ENCODE measurements at regions not wholly inside any gene's neighbourhood (a gene's known extent, or its start where the extent isn't known, plus 50 kb on each side); places are given as distances from the start of the nearest gene placed in this dataset.

GRCh38 chr15:31557899-31558298 is 231.3 kb downstream of the KLF13 start:
- DNase-seq: no peak

- no peak for DNase-seq
Observed at GRCh38 chr15:31558840-31559239, 232.2 kb downstream of the KLF13 start.

- no peak for DNase-seq
Observed at GRCh38 chr15:31559786-31560185, 233.2 kb downstream of the KLF13 start.

GRCh38 chr15:31560643-31561042 is 234.0 kb downstream of the KLF13 start:
- DNase-seq: no peak

- DNase-seq: no peak
Observed at GRCh38 chr15:31561156-31561555, 234.5 kb downstream of the KLF13 start.

- no peak for DNase-seq
Observed at GRCh38 chr15:31563001-31563400, 236.4 kb downstream of the KLF13 start.

GRCh38 chr15:31563421-31563820 is 236.8 kb downstream of the KLF13 start:
- no peak for DNase-seq

- DNase-seq: no peak
Observed at GRCh38 chr15:31567861-31568260, 241.2 kb downstream of the KLF13 start.

- no peak for DNase-seq
Observed at GRCh38 chr15:31569836-31570235, 243.2 kb downstream of the KLF13 start.

- no peak for DNase-seq
Observed at GRCh38 chr15:31570591-31570990, 244.0 kb downstream of the KLF13 start.

- no peak for DNase-seq
Observed at GRCh38 chr15:31571676-31572075, 245.0 kb downstream of the KLF13 start.

- DNase-seq: no peak
Observed at GRCh38 chr15:31573759-31574158, 247.1 kb downstream of the KLF13 start.

- no peak for DNase-seq
Observed at GRCh38 chr15:31574766-31575165, 248.1 kb downstream of the KLF13 start.

GRCh38 chr15:31577108-31577507 is 250.5 kb downstream of the KLF13 start:
- DNase-seq: no peak

- no peak for DNase-seq
Observed at GRCh38 chr15:31579282-31579681, 252.6 kb downstream of the KLF13 start.

- DNase-seq: no peak
Observed at GRCh38 chr15:31579976-31580375, 253.3 kb downstream of the KLF13 start.

GRCh38 chr15:31584195-31584594 is 257.6 kb downstream of the KLF13 start:
- DNase-seq: no peak

- no peak for DNase-seq
Observed at GRCh38 chr15:31585240-31585639, 258.6 kb downstream of the KLF13 start.

GRCh38 chr15:31586841-31587240 is 260.2 kb downstream of the KLF13 start:
- DNase-seq: no peak

GRCh38 chr15:31587583-31587982 is 260.9 kb downstream of the KLF13 start:
- DNase-seq: no peak

GRCh38 chr15:31590609-31591008 is 264.0 kb downstream of the KLF13 start:
- no peak for DNase-seq

- DNase-seq: no peak
Observed at GRCh38 chr15:31591908-31592307, 265.3 kb downstream of the KLF13 start.

GRCh38 chr15:31597466-31597865 is 270.8 kb downstream of the KLF13 start:
- DNase-seq: no peak

GRCh38 chr15:31598620-31599019 is 272.0 kb downstream of the KLF13 start:
- no peak for DNase-seq

GRCh38 chr15:31605467-31605931 is 278.9 kb downstream of the KLF13 start:
- DNase-seq: no peak

- no peak for DNase-seq
Observed at GRCh38 chr15:31606194-31606669, 279.6 kb downstream of the KLF13 start.

Measured in DMS 273 treated with DMSO at 0.1 percent for 48 hours (cell line).